ENCODE measurements at regions not wholly inside any gene's neighbourhood (a gene's known extent, or its start where the extent isn't known, plus 50 kb on each side); places are given as distances from the start of the nearest gene placed in this dataset.

GRCh38 chr9:10753474-10753873 is 140.7 kb upstream of the PTPRD start:
- WGBS (ENCODE audit: low lambda C conversion rate, missing lambda C conversion rate): 69% methylated on average over 2 of the region's 2 CpGs
- H4K20me1 ChIP-seq (ENCODE audit: insufficient read depth, poor library complexity, severe bottlenecking): no peaks in the 10 kb centered on the region

GRCh38 chr9:10764481-10764880 is 151.7 kb upstream of the PTPRD start:
- Histone ChIP-seq H2AFZ (no peak overlapping the region), H3K36me3 (replicated peaks; ENCODE audit: insufficient read depth, low read depth) (no peaks in the 10 kb centered on the region), H3K4me1 (ENCODE audit: insufficient read depth) (no peaks in the 10 kb centered on the region), H3K27me3 (no peaks in the 10 kb centered on the region), H4K20me1 (ENCODE audit: insufficient read depth, poor library complexity, severe bottlenecking) (no peaks in the 10 kb centered on the region), H3K4me3 (no peak overlapping the region), H3K9me3 (ENCODE audit: low read depth) (no peaks in the 10 kb centered on the region), H3K79me2 (no peaks in the 10 kb centered on the region), H3K9me2 (replicated peaks; ENCODE audit: insufficient read depth) (no peaks in the 10 kb centered on the region), H3K27ac (no peak overlapping the region), H3K4me2 (no peak overlapping the region)
- WGBS (ENCODE audit: low lambda C conversion rate, missing lambda C conversion rate): 82% methylated on average over 3 of the region's 3 CpGs
- DNase-seq (ENCODE audit: low spot score): no peak
- TF ChIP-seq EZH2 (IDR thresholded peaks at IDR 0.05; ENCODE audit: borderline replicate concordance) (no peak), CTCF (IDR thresholded peaks at IDR 0.05; ENCODE audit: poor library complexity) (no peak), EZH2phosphoT487 (IDR thresholded peaks at IDR 0.05; ENCODE audit: low read depth, severe bottlenecking, unreplicated experiment) (no peak)

More at GRCh38 chr9:10753474-10753873, 140.7 kb upstream of the PTPRD start:
- Histone ChIP-seq H3K79me2 (no peaks in the 10 kb centered on the region), H3K4me3 (no peak overlapping the region), H3K9me3 (ENCODE audit: low read depth) (no peaks in the 10 kb centered on the region), H3K27ac (no peak overlapping the region), H3K27me3 (no peaks in the 10 kb centered on the region), H3K4me2 (no peak overlapping the region), H3K4me1 (ENCODE audit: insufficient read depth) (no peaks in the 10 kb centered on the region), H3K9me2 (replicated peaks; ENCODE audit: insufficient read depth) (no peaks in the 10 kb centered on the region), H3K36me3 (replicated peaks; ENCODE audit: insufficient read depth, low read depth) (no peaks in the 10 kb centered on the region), H2AFZ (no peak overlapping the region)
- TF ChIP-seq CTCF (IDR thresholded peaks at IDR 0.05; ENCODE audit: poor library complexity) (no peak), EZH2phosphoT487 (IDR thresholded peaks at IDR 0.05; ENCODE audit: low read depth, severe bottlenecking, unreplicated experiment) (no peak), EZH2 (IDR thresholded peaks at IDR 0.05; ENCODE audit: borderline replicate concordance) (no peak)
- no peak for DNase-seq (ENCODE audit: low spot score)

- H4K20me1 ChIP-seq (ENCODE audit: insufficient read depth, poor library complexity, severe bottlenecking): no peaks in the 10 kb centered on the region
- DNase-seq (ENCODE audit: low spot score): no peak
- no peak overlapping the region for H3K4me2 ChIP-seq
- no peak overlapping the region for H3K27ac ChIP-seq
- TF ChIP-seq CTCF (IDR thresholded peaks at IDR 0.05; ENCODE audit: poor library complexity) (no peak), EZH2 (IDR thresholded peaks at IDR 0.05; ENCODE audit: borderline replicate concordance) (no peak), EZH2phosphoT487 (IDR thresholded peaks at IDR 0.05; ENCODE audit: low read depth, severe bottlenecking, unreplicated experiment) (no peak)
- no peak overlapping the region for H3K4me3 ChIP-seq
- no peaks in the 10 kb centered on the region for H3K9me3 ChIP-seq (ENCODE audit: low read depth)
- no peaks in the 10 kb centered on the region for H3K79me2 ChIP-seq
- no peaks in the 10 kb centered on the region for H3K27me3 ChIP-seq
- no peak overlapping the region for H2AFZ ChIP-seq
- H3K36me3 ChIP-seq (replicated peaks; ENCODE audit: insufficient read depth, low read depth): no peaks in the 10 kb centered on the region
- no peaks in the 10 kb centered on the region for H3K4me1 ChIP-seq (ENCODE audit: insufficient read depth)
- 78% methylated on average over 4 of the region's 4 CpGs for WGBS (ENCODE audit: low lambda C conversion rate, missing lambda C conversion rate)
- no peaks in the 10 kb centered on the region for H3K9me2 ChIP-seq (replicated peaks; ENCODE audit: insufficient read depth)
Measured at GRCh38 chr9:10773136-10773535, 160.3 kb upstream of the PTPRD start.

- Histone ChIP-seq H3K36me3 (replicated peaks; ENCODE audit: insufficient read depth, low read depth) (no peaks in the 10 kb centered on the region), H3K9me2 (replicated peaks; ENCODE audit: insufficient read depth) (no peaks in the 10 kb centered on the region), H3K27ac (no peak overlapping the region), H3K4me1 (ENCODE audit: insufficient read depth) (no peaks in the 10 kb centered on the region), H3K27me3 (no peaks in the 10 kb centered on the region), H3K4me2 (no peak overlapping the region), H2AFZ (no peak overlapping the region), H3K79me2 (no peaks in the 10 kb centered on the region), H3K9me3 (ENCODE audit: low read depth) (no peaks in the 10 kb centered on the region), H3K4me3 (no peak overlapping the region), H4K20me1 (ENCODE audit: insufficient read depth, poor library complexity, severe bottlenecking) (no peaks in the 10 kb centered on the region)
- TF ChIP-seq EZH2 (IDR thresholded peaks at IDR 0.05; ENCODE audit: borderline replicate concordance) (no peak), EZH2phosphoT487 (IDR thresholded peaks at IDR 0.05; ENCODE audit: low read depth, severe bottlenecking, unreplicated experiment) (no peak), CTCF (IDR thresholded peaks at IDR 0.05; ENCODE audit: poor library complexity) (no peak)
- 61% methylated on average over 2 of the region's 2 CpGs for WGBS (ENCODE audit: low lambda C conversion rate, missing lambda C conversion rate)
- no peak for DNase-seq (ENCODE audit: low spot score)
Measured at GRCh38 chr9:10774051-10774450, 161.2 kb upstream of the PTPRD start.

Data from hepatocyte (in vitro differentiated cells).